Endodermal cell (in vitro differentiated cells): ENCODE measurements at regions not wholly inside any gene's neighbourhood (a gene's known extent, or its start where the extent isn't known, plus 50 kb on each side); places are given as distances from the start of the nearest gene placed in this dataset.

Experiments used
- DNase-seq: peaks from one replicate; pipeline ENCODE4 v3.0.0-alpha.2; 2017
- H3K27ac ChIP-seq: 2 replicates; pipeline ENCODE4 v1.5.1; 2013; ENCODE audit warnings: mild to moderate bottlenecking, low read depth, low read length, moderate library complexity
- H3K27me3 ChIP-seq: 2 replicates; pipeline ENCODE4 v1.6.1; 2013; ENCODE audit warnings: mild to moderate bottlenecking, low read length, moderate library complexity; ENCODE audit not compliant: insufficient read depth, control insufficient read depth, poor library complexity, severe bottlenecking
- H3K36me3 ChIP-seq: 2 replicates; pipeline ENCODE4 v1.7.0; 2013; ENCODE audit warnings: mild to moderate bottlenecking, low read length, moderate library complexity; ENCODE audit not compliant: control insufficient read depth, insufficient read depth
- H3K4me1 ChIP-seq: one replicate; pipeline ENCODE4 v1.7.0; 2013; ENCODE audit warnings: low read length; ENCODE audit not compliant: control insufficient read depth, insufficient read depth
- H3K4me3 ChIP-seq: 2 replicates; pipeline ENCODE4 v1.5.1; 2013; ENCODE audit warnings: mild to moderate bottlenecking, low read length, moderate library complexity
- H3K9ac ChIP-seq: 2 replicates; pipeline ENCODE4 v1.6.1; 2013; ENCODE audit warnings: mild to moderate bottlenecking, low read length, moderate library complexity; ENCODE audit not compliant: poor library complexity, severe bottlenecking; ENCODE audit errors: extremely low read depth
- H3K9me3 ChIP-seq: 2 replicates; pipeline ENCODE4 v1.6.1; 2013; ENCODE audit warnings: mild to moderate bottlenecking, low read length, moderate library complexity; ENCODE audit not compliant: control insufficient read depth
- H3K27ac Mint-ChIP-seq: 2 replicates; pipeline ENCODE4 v1.8.0; 2020; ENCODE audit warnings: mixed read lengths
- H3K27me3 Mint-ChIP-seq: 2 replicates; pipeline ENCODE4 v1.8.0; 2021; ENCODE audit warnings: mild to moderate bottlenecking, mixed read lengths; ENCODE audit not compliant: insufficient read depth
- H3K36me3 Mint-ChIP-seq: 2 replicates; pipeline ENCODE4 v1.8.0; 2020; ENCODE audit warnings: low read depth, mixed read lengths
- H3K4me1 Mint-ChIP-seq: 2 replicates; pipeline ENCODE4 v1.8.0; 2020; ENCODE audit warnings: mixed read lengths
- H3K4me3 Mint-ChIP-seq: 2 replicates; pipeline ENCODE4 v1.8.0; 2020; ENCODE audit warnings: mild to moderate bottlenecking, moderate library complexity, mixed read lengths
- H3K9me3 Mint-ChIP-seq: 2 replicates; pipeline ENCODE4 v1.8.0; 2020; ENCODE audit warnings: mild to moderate bottlenecking, mixed read lengths
- CTCF ChIP-seq: fragments of 200-600 bp; sonication (generic); conservative IDR thresholded peaks from 2 replicates; pipeline ENCODE4 v1.5.0; 2021; ENCODE audit warnings: antibody characterized with exemption, mild to moderate bottlenecking
- WGBS, 2 experiments: methylation state at CpG; one replicate each; pipeline versions ENCODE4 v1.1.5 to v1.1.7; 2013; ENCODE audit warnings: missing lambda C conversion rate in 2 of 2, mixed read lengths in 1 of 2; ENCODE audit not compliant: insufficient coverage in 1 of 2, insufficient read length in 1 of 2; 5-methylcytosine and 5-hydroxymethylcytosine counted together

- Histone ChIP-seq H3K27me3 (no peaks in the 10 kb centered on the region), H3K9me3 (no peaks in the 10 kb centered on the region), H3K4me3 (no peak overlapping the region), H3K36me3 (no peaks in the 10 kb centered on the region), H3K27ac (no peak overlapping the region), H3K4me1 (no peaks in the 10 kb centered on the region), H3K9ac (no peak overlapping the region)
- WGBS, 2 experiments: 89% methylated on average over 1 of the region's 2 CpGs; no CpG with 5 or more reads in 1 of the 2 experiments
- DNase-seq: no peak
- no peaks in the 10 kb centered on the region for H3K9me3 Mint-ChIP-seq
- no peaks in the 10 kb centered on the region for H3K27me3 Mint-ChIP-seq
- H3K4me3 Mint-ChIP-seq: no peak overlapping the region
- H3K36me3 Mint-ChIP-seq: no peaks in the 10 kb centered on the region
- peaks cover 9% of the 10 kb centered on the region for H3K4me1 Mint-ChIP-seq
- no peak overlapping the region for H3K27ac Mint-ChIP-seq
- no peak for TF ChIP-seq CTCF
Observed at GRCh38 chr6:81909162-81909561, 156.7 kb upstream of the TENT5A start.

- Mint-ChIP-seq H3K36me3 (no peaks in the 10 kb centered on the region), H3K27me3 (no peaks in the 10 kb centered on the region), H3K4me3 (no peak overlapping the region), H3K4me1 (peaks cover 9% of the 10 kb centered on the region), H3K9me3 (peaks cover 4% of the 10 kb centered on the region), H3K27ac (no peak overlapping the region)
- Histone ChIP-seq H3K27me3 (no peaks in the 10 kb centered on the region), H3K27ac (no peak overlapping the region), H3K36me3 (no peaks in the 10 kb centered on the region), H3K9ac (no peak overlapping the region), H3K9me3 (peaks cover 9% of the 10 kb centered on the region), H3K4me3 (no peak overlapping the region), H3K4me1 (no peaks in the 10 kb centered on the region)
- TF ChIP-seq CTCF: no peak
- no peak for DNase-seq
- WGBS, 2 experiments: 69 to 72% methylated on average over 2 of the region's 2 CpGs
Observed at GRCh38 chr6:81906709-81907204, 154.3 kb upstream of the TENT5A start.

GRCh38 chr6:81906041-81906440 lies 153.6 kb upstream of the TENT5A start:
- Mint-ChIP-seq H3K9me3 (peaks cover 4% of the 10 kb centered on the region), H3K4me1 (peaks cover 9% of the 10 kb centered on the region), H3K4me3 (no peak overlapping the region), H3K36me3 (no peaks in the 10 kb centered on the region), H3K27ac (no peak overlapping the region), H3K27me3 (no peaks in the 10 kb centered on the region)
- no peak overlapping the region for H3K9ac ChIP-seq
- H3K27me3 ChIP-seq: no peaks in the 10 kb centered on the region
- no peaks in the 10 kb centered on the region for H3K4me1 ChIP-seq
- no peak for DNase-seq
- no peak for TF ChIP-seq CTCF
- no peaks in the 10 kb centered on the region for H3K36me3 ChIP-seq
- no peak overlapping the region for H3K27ac ChIP-seq
- H3K9me3 ChIP-seq: peaks cover 9% of the 10 kb centered on the region
- 91% methylated on average over 3 of the region's 3 CpGs; no CpG with 5 or more reads in 1 of the 2 experiments for WGBS, 2 experiments
- H3K4me3 ChIP-seq: no peak overlapping the region
